HPDE6-E6E7 (cell line): ENCODE measurements at regions not wholly inside any gene's neighbourhood (a gene's known extent, or its start where the extent isn't known, plus 50 kb on each side); places are given as distances from the start of the nearest gene placed in this dataset.
A peak's percentile ranks its signal among the peaks of the same experiment; 100 is the strongest.

Experiments used
- DNase-seq: peaks from one replicate; pipeline ENCODE4 v3.0.0; 2011; ENCODE audit warnings: missing footprints; ENCODE audit errors: extremely low spot score

DNA sequence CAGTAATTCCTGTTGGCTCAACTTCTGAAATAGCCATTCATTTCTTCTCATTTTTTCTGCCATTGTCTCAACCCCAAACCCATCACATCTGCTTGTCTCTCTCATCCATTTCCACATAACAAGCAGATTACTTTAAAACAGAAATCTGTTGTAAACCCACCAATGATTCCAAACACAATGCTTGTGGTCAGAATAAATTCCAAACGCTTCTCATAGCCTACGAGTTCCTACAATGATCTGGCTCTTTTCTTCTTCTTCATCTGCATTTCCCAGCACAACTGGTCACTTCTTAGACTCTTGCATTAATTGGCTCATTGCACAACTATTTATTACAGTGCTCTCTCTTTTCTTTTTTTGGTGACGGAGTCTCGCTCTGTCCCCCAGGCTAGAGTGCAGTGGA, 364.1 kb downstream of the GATA3 start:
- DNase-seq, result no peak

DNA sequence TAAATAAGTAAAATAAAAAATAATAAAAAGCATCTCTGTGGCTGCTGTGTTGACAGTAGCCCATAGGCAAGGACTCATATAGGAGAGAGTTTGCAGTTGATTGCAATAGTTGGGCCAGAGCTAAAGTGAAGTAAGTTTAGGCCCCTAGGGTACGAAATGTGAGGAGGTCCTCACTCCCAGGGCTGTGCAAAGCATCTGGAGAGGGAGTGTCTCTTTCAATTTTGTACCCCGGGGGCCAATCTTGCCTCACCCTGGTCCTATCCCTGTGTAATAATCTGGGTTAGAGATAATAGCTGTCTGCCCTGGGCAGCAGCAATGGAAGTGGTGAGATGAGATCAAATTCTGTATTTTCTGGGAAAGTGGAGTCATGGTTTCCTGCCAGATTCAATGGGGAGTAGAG, 365.7 kb downstream of the GATA3 start:
- DNase-seq, result no peak

DNA sequence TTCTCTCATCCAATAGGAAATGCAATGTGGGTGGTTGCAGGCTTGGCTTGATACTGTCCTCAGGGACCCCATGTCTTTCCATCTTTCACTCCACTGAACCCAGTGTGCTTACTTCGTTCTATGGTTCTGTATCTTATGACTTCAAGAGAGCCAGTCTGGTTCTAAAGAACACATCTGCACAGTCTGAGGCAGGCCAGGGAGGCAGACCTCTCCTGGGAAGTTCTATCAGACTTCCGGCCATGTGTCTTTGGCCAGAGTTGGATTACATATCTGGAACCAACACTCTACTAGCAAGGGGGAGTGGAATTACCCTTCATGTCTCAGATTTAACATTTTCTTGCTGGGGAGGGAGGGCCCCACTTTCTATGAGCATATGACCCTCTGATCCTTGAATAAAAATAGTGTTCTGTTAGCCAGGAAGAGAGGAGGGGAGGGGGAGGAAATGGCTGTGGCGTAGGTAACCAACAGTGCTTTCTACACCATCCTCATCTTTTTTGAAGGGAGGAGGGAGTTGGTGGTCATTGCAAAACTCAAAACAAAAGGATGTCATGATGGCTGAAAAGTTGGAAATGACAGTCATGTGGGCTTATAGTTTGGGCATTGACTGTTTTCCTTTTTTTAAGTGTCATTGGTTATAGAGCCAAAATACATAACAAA, 370.2 kb downstream of the GATA3 start:
- no peak for DNase-seq

DNA sequence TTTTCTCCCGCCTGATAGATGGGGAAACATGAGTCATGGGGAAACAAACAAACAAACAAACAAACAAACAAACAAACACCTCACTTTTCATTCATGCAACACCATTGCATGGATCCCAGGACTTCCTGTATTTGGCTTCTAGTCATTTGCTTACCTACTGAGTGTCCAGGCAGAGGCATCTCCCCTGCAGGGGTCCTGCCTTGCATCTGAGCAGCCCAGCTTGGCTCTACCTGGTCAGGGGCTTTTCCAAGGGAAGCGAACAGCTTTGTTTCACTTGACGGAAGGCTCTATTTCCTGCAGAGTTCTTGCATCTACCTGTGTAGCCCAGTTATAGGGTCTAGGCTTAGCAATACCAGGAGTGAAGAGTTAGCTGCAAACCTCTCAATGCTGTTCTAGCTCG, 374.2 kb downstream of the GATA3 start:
- DNase-seq, result no peak

DNA sequence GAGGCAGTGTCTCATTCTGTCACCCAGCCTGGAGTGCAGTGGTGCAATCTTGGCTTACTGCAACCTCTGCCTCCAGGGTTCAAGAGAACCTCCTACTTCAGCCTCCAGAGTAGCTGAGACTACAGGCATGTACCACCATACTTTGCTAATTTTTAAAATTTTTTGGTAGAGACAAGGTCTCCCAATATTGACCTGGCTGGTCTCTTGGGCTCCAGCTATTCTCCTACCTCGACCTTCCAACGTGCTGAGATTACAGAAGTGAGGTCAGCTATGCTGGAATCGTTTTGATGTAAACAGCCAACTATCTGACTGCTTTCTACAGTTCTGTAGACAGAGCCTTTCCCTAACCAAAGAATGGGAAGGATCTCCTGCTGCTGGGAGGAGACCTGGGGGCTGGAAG, 375.8 kb downstream of the GATA3 start:
- no peak for DNase-seq

DNA sequence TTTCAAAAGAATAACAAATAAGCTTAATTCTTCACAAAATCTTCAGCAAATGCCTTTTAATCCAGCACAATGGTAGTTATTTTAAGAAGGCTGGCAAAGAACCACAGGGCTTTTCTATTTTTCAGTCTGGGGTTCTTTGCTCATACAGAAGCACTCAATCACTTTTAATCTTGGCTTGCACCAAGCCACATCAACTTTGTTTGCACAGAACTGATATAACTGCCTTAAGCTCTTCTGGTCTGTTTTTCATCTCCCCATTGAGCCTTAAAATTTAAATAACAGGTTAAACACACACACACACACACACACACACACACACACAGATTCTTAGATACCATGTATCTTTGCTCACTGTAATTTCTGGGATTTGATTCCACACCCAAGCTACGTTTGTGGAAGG, 377.0 kb downstream of the GATA3 start:
- DNase-seq, result no peak

DNA sequence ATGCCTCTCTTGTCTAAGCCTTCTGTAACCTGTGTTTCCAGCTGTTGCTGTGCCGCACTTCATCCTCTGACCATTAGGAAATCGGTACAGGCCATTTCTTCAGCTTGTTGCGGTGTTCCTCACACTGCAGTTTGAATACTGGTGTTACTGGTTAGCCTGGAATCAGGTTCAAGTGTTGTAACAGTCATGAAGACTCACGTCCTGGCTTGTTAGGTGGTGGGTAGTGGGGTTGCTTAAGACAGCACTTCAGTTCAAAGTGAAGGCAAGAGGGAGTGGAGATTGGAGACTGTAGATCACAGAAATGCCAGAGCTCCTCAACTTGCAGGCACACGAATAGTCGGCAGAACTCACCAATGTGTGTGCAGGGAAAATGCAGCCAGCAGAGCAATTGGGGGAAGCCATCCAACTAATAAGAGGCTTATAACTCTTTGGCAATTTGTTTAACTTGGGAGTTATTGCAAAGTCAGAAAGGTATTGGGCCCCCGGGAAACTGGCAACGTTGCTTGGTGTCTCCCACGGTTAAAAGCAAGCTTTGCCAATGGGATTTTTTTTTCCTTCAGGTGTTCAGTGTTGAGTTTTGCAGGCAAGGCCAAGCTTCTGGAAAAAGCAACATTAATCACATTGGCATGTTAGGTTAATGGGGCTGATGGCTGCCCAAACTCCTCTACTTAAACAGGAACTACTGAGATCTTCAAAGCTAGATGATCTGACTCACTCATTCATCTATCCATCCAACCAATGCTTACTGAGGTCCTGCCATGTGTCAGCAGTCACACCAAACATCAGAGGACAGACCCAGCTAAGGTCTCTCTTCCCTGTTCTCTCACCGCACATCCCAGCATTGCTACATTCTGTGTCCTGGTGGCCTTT, 380.9 kb downstream of the GATA3 start:
- peak; percentile 45 for DNase-seq

DNA sequence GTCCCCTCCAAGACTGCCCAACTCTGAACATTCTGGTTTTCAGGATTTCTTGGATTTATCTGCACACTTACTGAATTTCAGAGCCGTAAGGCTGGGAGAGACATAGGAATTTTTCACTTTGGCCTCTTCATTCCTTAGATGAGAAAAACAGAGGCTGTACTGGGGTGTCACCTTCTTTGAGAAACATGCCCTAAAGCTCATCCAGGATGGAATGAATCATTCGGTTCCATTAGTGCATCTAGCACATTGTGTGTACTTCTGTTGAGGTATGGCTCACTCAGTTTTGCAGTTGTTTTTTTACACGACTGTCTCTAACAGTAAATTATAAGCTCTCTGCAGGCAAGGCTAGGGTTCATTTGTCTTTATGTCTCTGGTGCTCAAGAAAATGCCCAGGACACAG, 383.4 kb downstream of the GATA3 start:
- DNase-seq, result no peak

DNA sequence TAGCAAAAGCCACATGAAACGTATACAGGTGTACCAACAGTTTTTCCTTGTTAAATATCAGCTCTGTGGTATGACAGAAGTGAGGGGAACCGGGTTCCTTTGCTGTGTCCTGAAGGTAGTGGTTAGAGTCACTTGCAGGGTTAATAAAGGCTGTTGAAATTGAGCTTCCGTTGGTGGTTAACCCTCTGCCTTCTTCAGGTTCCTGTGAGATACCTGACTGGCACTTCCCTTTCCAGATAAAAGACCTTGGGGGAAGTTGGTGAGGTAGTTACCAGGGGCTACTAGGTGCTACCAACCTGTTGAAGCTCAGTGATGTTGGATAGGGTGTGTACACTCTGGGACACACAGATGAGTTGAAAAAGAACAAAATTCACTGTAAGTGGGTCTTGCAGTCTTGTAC, 384.1 kb downstream of the GATA3 start:
- no peak for DNase-seq

DNA sequence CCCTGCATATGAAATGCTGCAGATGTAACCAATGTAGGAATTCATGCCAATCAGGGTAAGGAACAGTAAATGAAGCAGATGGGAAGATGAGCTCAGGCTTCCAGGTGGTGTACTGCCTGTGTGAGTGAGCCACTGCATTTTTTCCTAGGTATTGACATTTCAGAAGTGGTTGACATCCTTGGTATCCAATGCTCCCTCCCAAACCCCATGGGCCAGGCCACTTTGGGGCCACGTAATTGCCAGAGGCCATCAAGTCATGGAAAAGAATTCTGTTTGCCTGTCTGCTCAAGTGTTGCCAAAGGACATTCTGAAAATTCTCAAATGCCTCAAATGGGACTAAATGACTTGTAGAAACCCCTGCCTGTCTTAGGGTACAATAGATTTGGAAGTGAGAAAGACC, 384.6 kb downstream of the GATA3 start:
- DNase-seq, result no peak

DNA sequence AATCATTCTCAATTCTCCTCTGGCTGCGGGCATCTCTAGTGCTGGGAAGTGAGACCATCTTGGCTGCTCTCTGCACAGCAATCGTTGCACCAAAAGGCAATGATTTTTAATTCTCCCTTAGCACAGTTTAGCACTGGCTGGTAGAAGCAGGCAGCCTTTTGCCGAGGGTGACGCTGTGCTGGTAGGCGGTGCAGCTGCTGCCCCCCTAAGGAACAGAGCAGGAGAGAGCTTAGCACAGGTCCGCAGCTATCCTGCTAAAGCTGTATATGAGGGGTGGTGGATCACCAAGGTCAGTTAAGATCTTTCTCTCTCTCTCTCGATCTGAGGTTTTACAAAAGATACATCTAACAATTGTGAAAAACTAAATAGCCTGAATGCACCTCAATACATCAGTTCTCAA, 390.1 kb downstream of the GATA3 start:
- no peak for DNase-seq

DNA sequence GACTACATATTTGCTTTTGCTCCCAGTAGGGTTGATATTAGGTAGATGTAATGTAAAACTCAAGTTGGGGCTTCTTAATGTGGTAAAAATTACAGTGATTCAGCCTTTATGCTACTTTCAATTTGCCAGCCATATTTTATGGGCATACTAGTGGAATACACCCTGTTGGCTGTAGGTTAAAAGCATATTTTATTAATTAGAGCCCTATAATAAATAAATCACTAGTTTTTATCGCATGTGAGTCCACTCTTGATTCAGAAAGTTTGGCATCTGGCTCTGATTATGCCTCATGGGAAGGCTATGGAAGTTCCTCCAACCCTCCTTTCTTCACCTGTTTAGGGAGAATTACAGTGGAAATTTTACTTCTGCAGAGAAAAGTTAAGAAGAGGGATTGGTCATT, 390.9 kb downstream of the GATA3 start:
- DNase-seq, result no peak

DNA sequence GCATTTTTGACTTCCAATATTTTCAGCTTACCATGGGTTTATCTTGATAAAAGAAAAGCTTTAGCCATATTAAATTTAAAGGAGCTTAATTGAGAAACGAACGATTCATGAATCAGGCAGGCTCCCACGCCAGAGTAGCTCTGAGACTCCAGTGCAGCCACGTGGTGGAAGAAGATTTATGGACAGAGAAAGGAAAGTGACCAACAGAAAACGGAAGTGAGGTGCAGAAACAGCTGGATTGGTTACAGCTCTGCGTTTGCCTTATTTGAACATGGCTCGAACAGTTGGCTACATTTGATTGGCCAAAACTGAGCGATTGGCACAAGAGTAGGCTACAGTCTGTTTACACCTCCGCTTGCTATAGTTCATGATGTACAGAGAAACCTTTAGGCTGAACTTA, 395.4 kb downstream of the GATA3 start:
- no peak for DNase-seq

DNA sequence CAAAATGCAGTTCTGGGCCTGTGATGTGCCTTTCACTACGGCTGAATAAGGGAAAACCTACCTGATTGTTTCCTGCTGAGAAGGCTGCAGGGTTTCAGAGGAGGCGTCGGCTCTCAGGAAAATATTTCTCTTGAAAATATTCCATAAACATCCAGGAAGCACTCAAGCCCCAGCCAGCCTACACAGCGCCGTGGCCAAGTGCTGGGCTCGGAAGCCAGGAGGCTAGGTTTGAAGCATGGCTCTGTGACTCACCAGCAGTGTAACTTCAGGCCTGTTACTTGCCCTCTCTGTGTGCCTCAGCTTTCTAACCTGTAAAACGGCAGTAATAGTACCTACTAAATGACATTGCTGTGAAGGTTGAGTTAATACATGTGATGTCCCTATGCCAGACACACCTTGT, 399.1 kb downstream of the GATA3 start:
- DNase-seq, result no peak

DNA sequence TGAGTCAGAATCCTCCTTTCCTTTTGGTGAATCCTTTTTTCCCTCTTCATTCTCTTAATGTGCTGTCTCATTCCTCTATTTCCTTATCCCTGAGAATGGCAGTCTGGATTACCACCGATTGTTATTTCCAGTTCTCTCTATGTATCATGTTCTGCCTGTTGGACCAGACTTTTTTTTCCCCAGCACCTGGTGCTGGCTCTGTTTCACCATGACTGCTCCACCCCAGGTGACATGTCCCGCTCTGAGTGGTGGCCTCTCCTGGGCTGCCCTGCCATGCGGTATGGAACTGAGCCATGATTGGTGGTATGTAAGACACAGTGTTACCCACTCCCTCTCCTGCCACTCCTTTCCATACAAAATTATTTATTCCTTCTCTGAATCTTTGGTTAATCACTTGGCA, 399.9 kb downstream of the GATA3 start:
- DNase-seq, result no peak

DNA sequence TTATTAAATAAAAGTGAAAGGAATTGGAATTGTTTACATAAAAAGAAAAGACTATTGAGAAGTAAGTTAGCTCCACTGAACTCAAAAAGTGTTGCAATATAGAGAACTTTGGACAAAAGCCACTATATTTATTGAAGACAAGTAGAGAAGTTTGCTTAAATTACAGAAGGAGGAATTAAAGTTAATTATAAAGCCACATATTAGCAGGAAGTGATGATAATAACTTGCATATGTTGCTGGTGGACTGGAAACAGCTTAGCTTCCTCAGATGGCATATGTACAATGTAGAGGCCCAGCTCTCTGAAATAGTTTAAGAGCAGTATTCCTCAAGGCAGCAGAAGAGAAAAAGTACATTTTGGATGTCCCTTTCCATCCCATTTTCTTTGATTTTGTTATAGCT, 400.7 kb downstream of the GATA3 start:
- DNase-seq, result no peak

DNA sequence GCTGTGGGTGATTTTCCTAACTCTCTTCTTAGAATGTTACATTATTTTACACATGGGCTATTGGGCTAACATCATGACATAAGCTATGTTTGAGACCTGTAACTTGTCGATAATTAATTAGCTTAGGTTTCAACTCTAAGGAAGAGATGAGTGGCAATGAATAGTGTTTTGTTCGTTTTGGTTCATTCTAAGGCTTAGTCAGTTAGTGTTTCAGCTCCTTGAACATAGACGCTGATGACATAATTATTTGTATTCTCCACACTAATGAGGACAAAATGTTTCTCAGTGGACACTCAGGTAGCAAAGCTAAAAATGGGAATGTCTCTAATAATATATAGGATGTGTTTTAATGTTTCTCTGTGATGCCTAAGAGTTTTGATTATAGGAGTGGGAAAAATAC, 401.9 kb downstream of the GATA3 start:
- no peak for DNase-seq

DNA sequence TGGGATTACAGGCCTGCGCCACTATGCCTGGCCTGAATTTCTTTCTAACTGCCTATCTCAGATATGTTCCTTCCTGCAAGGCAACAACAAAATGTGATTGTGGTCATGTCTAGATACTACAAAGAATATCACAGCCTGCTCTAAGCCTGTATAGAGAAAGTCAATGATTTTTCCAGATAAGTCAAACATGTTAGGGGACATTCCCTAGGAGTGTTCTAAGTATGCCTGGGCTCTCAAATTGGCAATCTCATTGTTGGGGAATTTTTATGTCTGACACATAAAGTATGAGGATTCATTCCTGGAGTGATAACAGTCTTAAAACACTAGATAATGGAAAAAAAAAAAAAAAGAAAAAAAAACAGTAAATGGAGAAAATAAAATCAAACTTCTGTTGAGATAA, 406.1 kb downstream of the GATA3 start:
- DNase-seq, result no peak

DNA sequence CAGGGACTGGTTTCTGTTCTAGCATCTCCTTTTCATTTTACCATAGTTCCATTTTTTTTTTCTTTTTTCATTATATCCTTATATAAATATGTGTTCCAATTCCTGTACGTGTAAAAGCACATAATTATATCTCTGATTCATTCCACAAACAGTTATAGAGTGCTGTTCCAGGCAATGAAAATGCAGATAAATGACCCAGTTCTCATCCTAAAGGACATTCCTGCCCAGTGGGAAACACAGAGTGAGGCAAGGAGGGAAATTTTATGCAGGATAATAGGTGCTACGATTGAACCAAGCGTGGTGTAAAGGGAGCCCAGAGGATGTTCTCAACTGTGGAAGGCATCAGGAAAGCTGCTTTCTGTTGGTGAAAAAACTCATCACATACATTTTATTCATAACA, 408.1 kb downstream of the GATA3 start:
- DNase-seq, result no peak

DNA sequence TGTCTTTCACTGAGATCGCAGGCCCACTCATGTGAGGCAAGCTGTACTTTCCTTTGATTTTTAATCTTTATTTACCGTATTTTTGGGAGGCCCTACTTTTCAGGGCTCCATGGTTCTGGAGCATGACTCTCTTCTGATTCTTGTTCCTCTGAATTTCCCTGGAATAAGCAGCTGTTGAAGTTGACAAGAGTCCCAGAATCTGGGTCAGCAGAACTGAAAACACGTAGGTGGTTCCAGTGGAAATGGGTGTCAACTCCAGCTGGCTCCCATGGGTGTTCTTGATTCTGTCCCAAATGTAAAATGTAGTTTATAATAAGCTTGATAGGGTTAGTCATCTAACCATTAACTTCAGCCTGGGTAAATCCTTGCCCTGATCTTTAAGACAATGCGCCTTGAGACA, 409.4 kb downstream of the GATA3 start:
- no peak for DNase-seq

DNA sequence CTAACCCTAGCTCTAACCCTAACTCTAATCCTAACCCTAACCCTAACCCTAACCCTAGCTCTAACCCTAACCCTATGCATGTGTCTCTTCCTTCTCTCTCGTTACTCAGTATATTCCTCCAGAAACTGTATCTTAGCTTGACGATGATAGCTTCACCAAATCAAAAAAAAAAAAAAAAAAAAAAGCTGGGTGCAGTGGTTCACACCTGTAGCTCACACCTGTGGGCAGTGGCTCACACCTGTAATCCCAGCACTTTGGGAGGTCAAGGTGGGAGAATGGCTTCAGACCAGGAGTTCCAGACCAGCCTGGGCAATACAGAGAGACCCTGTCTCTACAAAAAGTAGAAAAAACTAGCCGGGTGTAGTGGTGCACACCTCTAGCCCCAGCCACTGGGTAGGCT, 414.0 kb downstream of the GATA3 start:
- no peak for DNase-seq

DNA sequence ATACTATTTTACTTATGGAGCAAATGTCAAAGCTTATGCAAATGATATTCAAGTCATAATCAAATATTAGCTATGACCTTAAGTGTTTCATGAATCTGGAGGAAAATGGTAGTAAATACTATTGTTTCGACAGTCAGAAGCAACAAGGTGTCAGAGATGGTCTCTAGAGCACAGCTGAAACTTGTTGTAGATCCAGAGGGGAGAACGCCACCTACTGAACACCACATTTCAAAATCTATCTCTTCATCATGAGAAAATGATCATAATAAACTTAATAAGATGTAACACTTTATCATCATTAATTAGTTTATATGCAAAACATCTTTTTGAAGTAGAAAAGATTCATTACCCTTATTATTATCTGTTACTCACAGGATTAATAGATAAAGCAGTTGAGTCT, 418.7 kb downstream of the GATA3 start:
- peak; percentile 1 for DNase-seq

DNA sequence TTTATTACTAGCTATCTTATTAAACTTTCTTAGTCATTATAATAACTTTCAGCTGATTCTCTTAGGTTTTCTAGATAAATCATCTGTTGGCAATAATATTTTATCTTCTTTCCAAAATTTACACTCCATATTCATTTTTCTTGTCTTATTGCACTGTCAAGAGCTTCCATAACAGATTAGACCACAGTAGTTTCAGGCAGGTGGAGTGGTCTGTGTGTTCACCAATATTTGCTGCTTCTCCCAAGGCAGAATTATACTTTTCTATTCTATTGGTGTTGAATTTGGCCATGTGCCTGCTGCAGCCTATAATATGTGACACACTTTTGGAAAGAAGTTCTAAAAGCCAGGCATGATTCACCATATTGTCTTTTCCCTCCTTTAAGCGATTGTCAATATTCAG, 422.8 kb downstream of the GATA3 start:
- DNase-seq, result no peak
